ENCODE measurements at regions not wholly inside any gene's neighbourhood (a gene's known extent, or its start where the extent isn't known, plus 50 kb on each side); places are given as distances from the start of the nearest gene placed in this dataset.

DNA sequence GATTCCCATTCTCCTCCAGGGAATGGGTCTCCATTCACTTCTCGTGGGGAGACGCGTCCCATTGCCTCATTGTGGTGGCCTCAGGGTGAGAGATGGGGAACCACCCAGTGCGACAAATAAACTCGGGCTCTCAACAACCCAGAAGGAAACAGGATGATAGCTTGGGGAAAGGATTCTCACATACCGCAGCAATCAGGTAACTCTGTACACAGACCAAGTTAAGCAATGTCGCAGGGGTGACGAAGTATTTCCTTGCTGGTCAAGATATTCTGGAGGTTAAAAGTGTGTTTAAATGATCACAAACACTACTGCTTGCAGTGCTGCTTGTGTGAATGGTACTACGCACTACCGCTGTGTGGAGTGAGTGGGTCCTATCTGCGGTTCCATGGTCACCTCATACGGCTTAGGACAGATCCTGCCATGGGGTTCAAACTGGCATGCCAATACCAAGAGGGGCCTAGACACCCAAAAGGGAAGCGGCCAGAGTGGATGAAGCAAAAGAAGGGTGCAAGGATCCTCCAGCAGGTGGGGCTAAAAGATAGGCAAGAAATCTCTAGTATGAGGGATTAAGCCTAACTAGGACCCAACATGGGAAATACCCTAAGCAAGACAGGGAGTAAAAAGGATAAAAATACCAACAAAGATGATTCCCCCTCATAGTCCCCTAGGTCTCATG is 143.8 kb upstream of the TMEM106B start:
- H3K4me1 ChIP-seq = no peaks in the 10 kb centered on the region
- H3K27me3 ChIP-seq = no peaks in the 10 kb centered on the region
- TF ChIP-seq CTCF (IDR thresholded peaks at IDR 0.05) = peak; percentile 46 to 59
- ATAC-seq = peak; percentile 90
- H3K4me3 ChIP-seq = no peak overlapping the region
- intact Hi-C loops (cut with DNase I) = no loop called here
- peak in 2 of 4 donors; percentile 24 to 53 for DNase-seq
- H3K27ac ChIP-seq = no peak overlapping the region
- H3K36me3 ChIP-seq = no peaks in the 10 kb centered on the region
- H3K9me3 ChIP-seq = no peaks in the 10 kb centered on the region

DNA sequence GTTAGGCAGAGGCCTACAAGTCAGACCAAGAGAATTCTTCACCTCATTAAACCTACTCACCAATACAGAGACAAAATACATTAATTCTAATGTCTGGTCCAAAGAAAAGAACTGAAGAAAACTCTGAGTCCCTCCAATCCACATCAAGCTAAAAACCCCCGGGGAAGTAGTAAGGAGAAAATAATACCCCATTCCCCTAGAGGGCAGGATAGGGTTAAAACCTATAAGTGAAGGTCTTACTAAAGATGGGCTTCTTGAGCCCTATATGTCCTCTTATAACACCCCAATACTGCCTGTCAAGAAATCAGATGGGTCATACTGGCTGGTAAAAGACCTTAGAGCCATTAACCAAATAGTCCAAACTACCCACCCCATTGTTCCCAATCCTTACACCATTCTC is 141.3 kb upstream of the TMEM106B start:
- H3K4me3 ChIP-seq = no peak overlapping the region
- H3K9me3 ChIP-seq = peaks cover 0 to 2% of the 10 kb centered on the region in 2 donors
- no peak for TF ChIP-seq CTCF (IDR thresholded peaks at IDR 0.05)
- no peaks in the 10 kb centered on the region for H3K4me1 ChIP-seq
- H3K27ac ChIP-seq = no peak overlapping the region
- DNase-seq (no peak), ATAC-seq (no peak)
- intact Hi-C loops (cut with DNase I) = no loop called here
- no peaks in the 10 kb centered on the region for H3K27me3 ChIP-seq
- H3K36me3 ChIP-seq = no peaks in the 10 kb centered on the region

GRCh38 chr7:12074889-12075288 is 136.2 kb upstream of the TMEM106B start:
- intact Hi-C loops (cut with DNase I) = loop anchor here in 1 of 2 donors (5.0 kb wide), 1 partner anchor 247 kb away; no protein-coding TSS in a partner anchor
- no peak for TF ChIP-seq CTCF (IDR thresholded peaks at IDR 0.05)
- Histone ChIP-seq H3K27me3 (no peaks in the 10 kb centered on the region), H3K4me3 (no peak overlapping the region), H3K27ac (no peak overlapping the region), H3K9me3 (peaks cover 0 to 16% of the 10 kb centered on the region in 2 donors), H3K36me3 (no peaks in the 10 kb centered on the region), H3K4me1 (no peaks in the 10 kb centered on the region)
- ATAC-seq = no peak
- no peak for DNase-seq

DNA sequence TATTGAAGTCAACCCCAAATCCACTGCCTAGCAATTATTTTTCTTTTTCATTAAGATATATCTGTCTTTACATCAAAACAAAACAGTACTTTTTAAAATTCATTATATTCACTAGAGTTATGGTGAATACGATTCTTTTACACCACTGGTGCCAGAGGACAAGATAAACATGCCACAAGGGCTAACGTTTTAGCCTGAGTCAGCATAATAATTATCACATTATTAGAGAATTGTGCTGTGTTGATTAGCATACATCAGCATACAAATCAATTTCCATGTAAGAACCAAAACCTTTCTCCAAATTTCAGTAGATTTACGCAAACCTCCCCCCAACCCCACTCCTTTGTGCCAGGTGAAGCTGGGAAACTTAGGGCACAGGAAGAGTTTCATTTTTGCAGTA is 131.1 kb upstream of the TMEM106B start:
- H3K4me3 ChIP-seq = no peak overlapping the region
- peaks cover 0 to 12% of the 10 kb centered on the region in 2 donors for H3K9me3 ChIP-seq
- no peak overlapping the region for H3K27ac ChIP-seq
- H3K27me3 ChIP-seq = no peaks in the 10 kb centered on the region
- DNase-seq (no peak), ATAC-seq (no peak)
- intact Hi-C loops (cut with DNase I) = no loop called here
- no peaks in the 10 kb centered on the region for H3K4me1 ChIP-seq
- TF ChIP-seq CTCF (IDR thresholded peaks at IDR 0.05) = no peak
- no peaks in the 10 kb centered on the region for H3K36me3 ChIP-seq

DNA sequence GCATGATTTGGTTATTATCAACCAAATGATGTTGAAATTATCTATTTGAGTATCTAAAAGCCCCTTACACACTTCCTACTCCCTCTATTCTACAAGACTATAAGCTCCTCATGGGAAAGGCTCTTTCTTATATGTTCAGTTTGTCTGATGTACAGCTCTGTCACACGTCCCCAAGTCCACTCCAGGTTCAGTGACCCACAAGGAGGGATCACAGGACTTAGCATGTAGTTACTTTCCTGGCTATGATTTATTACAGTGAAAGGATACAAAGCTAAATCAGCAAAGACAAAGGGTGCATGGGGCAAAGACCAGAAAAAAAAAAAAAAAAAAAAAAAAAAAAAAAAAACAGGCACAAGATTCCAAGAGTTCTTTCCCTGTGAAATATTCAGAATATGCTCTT is 125.6 kb upstream of the TMEM106B start:
- intact Hi-C loops (cut with DNase I) = no loop called here
- Histone ChIP-seq H3K27me3 (no peaks in the 10 kb centered on the region), H3K4me3 (no peak overlapping the region), H3K4me1 (no peaks in the 10 kb centered on the region), H3K36me3 (no peaks in the 10 kb centered on the region), H3K27ac (no peak overlapping the region), H3K9me3 (no peaks in the 10 kb centered on the region)
- ATAC-seq = no peak
- no peak for DNase-seq
- no peak for TF ChIP-seq CTCF (IDR thresholded peaks at IDR 0.05)

All from left lung (tissue), 4 donors.